Stimulated activated CD4-positive, alpha-beta T cell treated with anti-CD3 and anti-CD28 coated beads, Interleukin-4, amount 100 ng/mL, for 48 hours (primary cell): ENCODE measurements at regions not wholly inside any gene's neighbourhood (a gene's known extent, or its start where the extent isn't known, plus 50 kb on each side); places are given as distances from the start of the nearest gene placed in this dataset.

Experiments used
- DNase-seq, 2 donors: peaks; one replicate each; pipeline ENCODE4 v3.0.0-alpha.2; 2020; ENCODE audit warnings: low read depth in 2 of 2

DNA sequence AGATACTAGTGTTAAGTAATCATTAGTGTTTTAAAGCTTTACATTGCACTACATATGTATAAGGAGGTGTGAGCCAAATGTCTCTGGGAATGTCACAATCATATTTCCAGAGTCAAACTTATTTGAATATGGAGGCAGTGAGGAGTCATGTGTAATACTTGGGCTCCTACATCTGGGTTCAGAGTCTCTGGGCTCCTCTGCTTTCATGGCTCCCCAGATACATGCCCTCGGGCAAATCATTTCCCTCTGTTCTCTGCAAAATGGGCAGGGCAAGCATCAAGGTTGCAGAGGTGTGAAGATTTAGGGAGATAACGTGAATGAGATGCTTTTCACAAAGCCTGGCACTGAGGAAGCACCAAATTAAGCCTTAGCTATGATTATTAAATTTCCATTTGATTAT is 138.3 kb upstream of the SGK1 start:
- DNase-seq: no peak

- no peak for DNase-seq
Measured at GRCh38 chr6:134455319-134455718, 137.4 kb upstream of the SGK1 start.

DNA sequence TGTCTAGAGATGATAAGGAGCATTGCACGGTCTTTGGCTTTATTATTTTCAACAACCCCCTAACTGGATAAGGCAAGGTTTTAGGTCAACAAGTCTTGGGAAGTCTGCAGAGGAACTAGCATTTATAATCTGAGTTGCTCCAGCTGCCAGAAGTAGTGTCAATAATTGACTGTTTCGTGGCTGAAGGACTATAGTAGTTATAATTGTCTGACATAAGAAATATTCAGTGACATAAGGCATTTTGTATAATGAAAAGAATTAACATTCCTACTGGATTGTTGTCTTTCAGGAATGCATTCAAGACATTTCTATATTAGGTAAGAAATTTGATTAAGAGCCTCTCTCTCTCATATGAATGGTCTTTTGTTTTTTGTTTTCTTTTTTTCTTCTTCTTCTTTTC is 136.9 kb upstream of the SGK1 start:
- DNase-seq: no peak

DNA sequence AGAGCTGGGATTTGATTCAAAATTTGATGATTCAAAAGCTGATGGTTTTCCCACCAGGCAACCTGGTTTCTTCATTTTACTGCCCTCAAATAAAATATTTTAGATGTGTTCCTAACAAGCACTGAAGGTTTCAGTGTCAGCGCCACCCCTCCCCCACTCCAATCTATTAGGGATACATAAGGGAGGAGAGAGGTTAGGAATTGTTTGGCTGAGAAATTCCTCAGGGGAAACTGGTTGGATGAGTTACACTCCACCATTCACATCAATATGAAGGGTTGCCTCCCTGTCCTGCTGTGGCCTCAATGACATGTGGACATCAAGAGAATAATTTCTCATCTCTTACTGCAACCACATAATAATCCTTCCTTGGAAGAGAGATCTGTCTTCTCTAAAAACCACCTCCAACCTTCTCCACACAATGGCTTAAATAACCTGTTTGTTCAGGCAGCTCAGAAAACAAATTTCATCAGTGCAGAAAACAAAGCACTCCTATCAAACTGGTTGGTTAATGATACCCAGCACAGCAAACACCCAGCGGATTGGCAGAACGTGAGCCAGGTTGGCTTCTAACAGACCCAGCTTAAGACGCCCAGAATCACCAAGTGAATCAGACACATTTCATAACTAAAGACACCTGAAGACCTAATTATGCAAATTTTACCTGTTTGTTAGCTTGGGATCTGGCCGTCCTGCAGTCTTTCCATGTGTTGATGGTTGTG is 136.0 kb upstream of the SGK1 start:
- DNase-seq: no peak

GRCh38 chr6:134452906-134453305 is 135.0 kb upstream of the SGK1 start:
- no peak for DNase-seq

GRCh38 chr6:134451529-134451928 is 133.6 kb upstream of the SGK1 start:
- no peak for DNase-seq

DNA sequence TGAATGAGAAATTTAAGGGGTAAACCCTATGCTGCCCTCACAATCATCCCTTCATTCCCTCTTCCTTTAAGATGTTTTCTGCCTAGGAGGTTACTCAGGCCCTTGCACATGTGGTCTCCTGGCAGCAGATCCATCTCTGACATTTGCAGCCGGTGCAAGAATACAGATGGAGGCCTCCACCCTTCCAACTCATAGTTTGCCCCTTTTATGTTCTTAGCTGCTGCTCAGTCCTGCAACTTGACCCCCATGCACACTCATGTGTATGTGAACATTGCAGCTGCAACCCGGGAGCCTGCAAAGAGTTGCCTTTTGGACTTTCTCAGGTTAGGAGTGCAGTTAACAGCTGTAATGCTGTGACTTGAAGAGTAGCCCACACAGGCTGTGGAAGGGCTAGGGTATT is 131.9 kb upstream of the SGK1 start:
- no peak for DNase-seq

DNA sequence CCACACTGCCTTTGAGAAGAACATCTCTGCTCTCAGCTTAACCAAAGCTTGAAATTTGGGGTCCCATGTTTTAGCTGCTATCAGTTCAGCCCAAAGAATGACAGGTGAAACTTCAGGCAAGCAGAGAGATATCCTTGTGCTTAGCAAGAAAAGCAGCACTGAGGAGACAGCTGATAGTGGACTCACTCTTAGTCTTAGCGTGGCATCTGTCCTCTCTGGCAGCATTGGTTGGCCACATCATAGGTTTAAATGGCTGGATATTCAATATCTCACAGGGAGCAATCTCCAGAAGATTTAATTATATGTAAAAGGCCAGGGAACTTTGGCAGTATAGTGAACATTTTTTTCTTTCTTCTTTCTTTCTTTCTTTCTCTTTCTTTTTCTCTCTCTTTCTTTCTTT is 131.1 kb upstream of the SGK1 start:
- no peak for DNase-seq

DNA sequence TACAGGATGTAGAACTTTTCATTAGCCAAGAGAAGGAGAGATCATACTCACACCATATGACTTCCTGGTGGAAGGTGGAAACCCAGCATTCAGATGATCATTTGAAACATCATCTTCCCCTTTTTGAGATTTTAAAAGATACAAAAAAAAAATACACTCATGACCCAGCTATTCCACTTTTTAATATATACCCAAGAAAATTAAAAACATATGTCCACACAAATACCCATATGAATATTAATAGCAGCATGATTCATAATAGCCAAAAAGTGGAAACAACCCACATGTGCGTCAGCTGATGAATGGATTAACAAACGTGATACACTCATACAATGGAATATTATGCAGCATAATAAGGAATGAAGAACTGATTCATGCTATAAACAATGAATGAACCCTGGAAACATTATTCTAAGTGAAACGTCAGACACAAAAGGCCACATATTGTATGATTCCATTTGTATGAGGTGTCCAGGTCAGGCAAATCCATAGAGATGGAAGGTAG is 130.0 kb upstream of the SGK1 start:
- no peak for DNase-seq

- DNase-seq: no peak
Measured at GRCh38 chr6:134447423-134447822, 129.5 kb upstream of the SGK1 start.

DNA sequence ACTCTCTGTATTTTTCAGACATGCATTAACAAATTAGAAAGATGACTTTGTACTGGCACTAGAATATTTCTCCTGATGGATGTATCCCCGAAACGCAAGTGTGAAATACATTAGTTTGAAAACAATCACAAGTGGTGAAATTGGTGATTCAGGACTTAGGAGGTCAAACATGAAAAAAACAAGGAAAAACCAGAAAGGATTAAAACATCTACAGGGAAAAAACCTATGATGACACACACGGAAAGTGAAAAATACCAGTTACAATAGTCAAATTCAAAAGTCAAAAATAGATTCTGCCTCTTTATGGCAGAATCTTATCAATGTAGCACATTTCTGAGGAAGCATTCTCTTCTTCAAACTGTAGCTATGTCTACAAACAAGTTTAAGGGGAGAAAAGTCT is 129.0 kb upstream of the SGK1 start:
- DNase-seq: no peak

- no peak for DNase-seq
Measured at GRCh38 chr6:134446218-134446848, 128.4 kb upstream of the SGK1 start.

DNA sequence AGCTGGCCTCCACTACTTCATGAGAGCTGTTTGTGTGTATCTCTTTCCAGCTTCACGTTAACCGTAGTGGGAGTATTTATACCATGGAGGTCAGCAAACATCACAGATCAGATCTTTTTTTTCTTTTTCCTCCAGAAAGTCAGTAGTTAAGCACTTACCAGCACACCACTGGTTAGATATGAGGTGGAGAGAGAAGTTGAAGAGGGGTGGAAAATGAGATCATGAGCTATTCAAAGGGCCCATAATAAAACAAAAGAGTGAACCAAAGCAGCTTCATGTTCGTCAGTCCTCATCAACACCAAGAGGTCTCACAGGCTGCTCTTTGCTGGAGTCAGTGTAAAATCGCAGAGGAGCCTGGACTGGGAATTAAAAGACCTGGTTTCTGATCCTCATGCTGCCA is 125.1 kb upstream of the SGK1 start:
- no peak for DNase-seq

DNA sequence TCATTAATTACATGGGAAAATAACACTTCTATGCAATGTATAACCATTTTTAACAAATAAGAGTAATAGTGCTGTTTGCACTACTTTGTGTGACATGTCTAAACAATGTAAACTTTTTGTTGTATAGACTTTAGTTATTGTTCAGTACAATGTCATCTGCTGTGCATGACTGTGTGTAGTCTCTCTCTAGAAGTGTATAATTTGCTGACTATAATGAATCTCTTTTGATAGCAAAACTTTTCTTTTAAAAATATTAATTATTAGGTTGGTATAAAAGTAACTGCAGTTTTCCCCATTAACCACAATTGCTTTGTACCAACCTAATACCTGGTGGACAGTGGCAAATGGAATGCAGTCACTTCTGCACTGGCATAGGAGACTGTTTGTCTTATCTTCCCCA is 124.2 kb upstream of the SGK1 start:
- no peak for DNase-seq

GRCh38 chr6:134438837-134439236 is 120.9 kb upstream of the SGK1 start:
- no peak for DNase-seq

GRCh38 chr6:134437376-134437775 is 119.5 kb upstream of the SGK1 start:
- peak; percentile 2 to 17 for DNase-seq

DNA sequence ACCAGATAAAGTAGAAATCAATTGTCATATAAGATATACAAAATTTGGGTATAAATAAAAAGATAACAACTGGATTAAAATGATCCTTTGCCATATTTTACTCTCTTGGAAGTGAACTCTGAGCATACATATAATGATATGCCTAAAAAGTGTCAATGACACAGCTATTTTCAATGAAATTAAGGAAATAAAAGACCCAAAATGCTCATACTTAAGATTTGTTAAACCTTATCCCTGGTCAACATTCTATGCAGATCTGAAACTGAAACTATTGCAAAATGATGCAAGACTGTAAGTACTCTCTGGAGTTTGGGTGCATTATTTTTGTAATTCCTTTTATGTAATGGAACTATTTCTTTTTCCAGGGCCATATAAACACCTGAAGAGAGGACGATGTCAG is 119.0 kb upstream of the SGK1 start:
- DNase-seq: no peak

DNA sequence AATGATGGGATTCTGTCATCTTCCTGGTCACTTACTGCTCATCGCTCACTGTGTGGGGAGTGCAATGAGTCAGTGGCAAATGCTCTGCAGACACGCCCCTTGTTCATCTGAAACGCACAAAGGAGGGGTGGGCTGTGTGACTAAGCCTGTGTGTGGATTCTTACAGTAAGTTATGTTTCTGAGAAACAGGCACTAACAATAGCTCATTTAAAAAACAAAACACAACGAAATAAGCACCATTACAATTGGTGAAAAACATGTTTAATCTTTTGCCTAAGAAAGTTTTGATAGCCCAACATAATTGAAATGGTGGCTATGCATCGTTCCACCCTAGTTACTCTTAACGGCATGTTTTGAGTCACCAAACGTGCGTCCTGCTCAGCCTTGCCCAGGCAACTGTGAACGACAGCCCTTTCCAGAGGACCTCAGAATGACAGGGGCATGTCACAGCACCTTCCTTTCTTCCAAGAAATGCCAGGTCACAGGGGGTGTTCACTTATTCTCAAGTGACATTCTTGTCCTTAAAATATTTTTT is 118.4 kb upstream of the SGK1 start:
- DNase-seq: peak; percentile 33 to 70

GRCh38 chr6:134435814-134436280 is 117.9 kb upstream of the SGK1 start:
- DNase-seq: no peak

GRCh38 chr6:134434019-134434942 is 116.4 kb upstream of the SGK1 start:
- DNase-seq: no peak

- no peak for DNase-seq
Measured at GRCh38 chr6:134432036-134432435, 114.1 kb upstream of the SGK1 start.

- DNase-seq: no peak
Measured at GRCh38 chr6:134431421-134431859, 113.5 kb upstream of the SGK1 start.
